ENCODE measurements at regions not wholly inside any gene's neighbourhood (a gene's known extent, or its start where the extent isn't known, plus 50 kb on each side); places are given as distances from the start of the nearest gene placed in this dataset.

- Histone ChIP-seq H3K9me3 (ENCODE audit: control insufficient read depth, insufficient read depth, low read length) (no peaks in the 10 kb centered on the region), H4K5ac (ENCODE audit: low read depth, low read length) (no peak overlapping the region), H2BK15ac (ENCODE audit: low read depth, low read length) (no peak overlapping the region), H3K79me1 (ENCODE audit: low read depth in 1 of 2, low read length in 2 of 2) (no peaks in the 10 kb centered on the region), H2AK9ac (replicated peaks; ENCODE audit: low read depth, low read length, poor library complexity) (no peak overlapping the region), H2BK120ac (ENCODE audit: low read depth, low read length) (no peak overlapping the region), H2BK20ac (ENCODE audit: low read depth, low read length) (no peak overlapping the region), H3K36me3 (ENCODE audit: control insufficient read depth, insufficient read depth, low read length) (no peaks in the 10 kb centered on the region), H3K18ac (ENCODE audit: low read depth, low read length) (no peak overlapping the region), H3K27ac (ENCODE audit: insufficient read depth, low read length) (no peak overlapping the region), H2AFZ (replicated peaks; ENCODE audit: low read length, poor library complexity) (no peak overlapping the region), H3K4me2 (ENCODE audit: low read depth, low read length) (no peak overlapping the region), H3K9ac (ENCODE audit: low read depth, low read length) (no peak overlapping the region), H3K4ac (ENCODE audit: low read depth, low read length) (no peak overlapping the region), H4K20me1 (ENCODE audit: insufficient read depth, low read length) (no peaks in the 10 kb centered on the region), H3K27me3 (ENCODE audit: control insufficient read depth, insufficient read depth, low read length) (no peaks in the 10 kb centered on the region; the same call in 1 of the 2 replicates), H3K23ac (ENCODE audit: low read depth, low read length) (no peak overlapping the region), H3K4me1 (ENCODE audit: control insufficient read depth, insufficient read depth, low read length) (no peaks in the 10 kb centered on the region), H3K4me3 (ENCODE audit: insufficient read depth, low read depth, low read length) (no peak overlapping the region), H4K8ac (ENCODE audit: low read depth in 2 of 2, low read length in 2 of 2) (no peak overlapping the region), H4K91ac (ENCODE audit: insufficient read depth, low read depth, low read length) (no peak overlapping the region), H2BK5ac (ENCODE audit: low read depth, low read length, poor library complexity, severe bottlenecking) (no peak overlapping the region), H3K9me1 (ENCODE audit: insufficient read depth, low read length) (no peaks in the 10 kb centered on the region), H3K56ac (ENCODE audit: extremely low read depth, insufficient read depth, low read length) (no peak overlapping the region), H2AK5ac (ENCODE audit: low read depth, low read length) (no peak overlapping the region), H3K14ac (replicated peaks; ENCODE audit: low read depth, low read length) (no peak overlapping the region)
- CTCF ChIA-PET = no interaction called here
- dilution Hi-C loops (cut with HindIII; ENCODE audit: low sequenced_read_pairs, unreplicated experiment) (no loop called here), intact Hi-C loops (cut with micrococcal nuclease) (no loop called here), in situ Hi-C loops (cut with MboI; ENCODE audit: low sequenced_read_pairs) (no loop called here)
- TF ChIP-seq FOS (IDR thresholded peaks at IDR 0.05; ENCODE audit: low read depth, low read length) = no peak
- TF ChIP-seq ELK1 (IDR thresholded peaks at IDR 0.05; ENCODE audit: borderline replicate concordance, low read depth, low read length) = no peak
- no peak for TF ChIP-seq RFX5 (IDR thresholded peaks at IDR 0.05; ENCODE audit: low read depth, low read length)
- TF ChIP-seq NFE2L2 (IDR thresholded peaks at IDR 0.05; ENCODE audit: low read depth, low read length) = no peak
- no peak for TF ChIP-seq MAFK (IDR thresholded peaks at IDR 0.05; ENCODE audit: low read depth, low read length)
- TF ChIP-seq MXI1 (IDR thresholded peaks at IDR 0.05; ENCODE audit: borderline replicate concordance, low read depth, low read length) = no peak
- no peak for TF ChIP-seq BHLHE40 (IDR thresholded peaks at IDR 0.05; ENCODE audit: low read depth, low read length)
- TF ChIP-seq MAZ (IDR thresholded peaks at IDR 0.05; ENCODE audit: borderline replicate concordance, low read depth, low read length) = no peak
- TF ChIP-seq USF2 (IDR thresholded peaks at IDR 0.05; ENCODE audit: low read depth, low read length) = no peak
- no peak for TF ChIP-seq SMC3 (IDR thresholded peaks at IDR 0.05; ENCODE audit: low read depth, low read length)
- TF ChIP-seq CHD1 (IDR thresholded peaks at IDR 0.05; ENCODE audit: low read depth, low read length) = no peak
- TF ChIP-seq POLR2A (IDR thresholded peaks at IDR 0.05; ENCODE audit: low read depth, low read length) = no peak
- TF ChIP-seq CEBPB (IDR thresholded peaks at IDR 0.05; ENCODE audit: low read depth, low read length) = no peak
- TF ChIP-seq CTCF (conservative IDR thresholded peaks at IDR 0.05; ENCODE audit: low read depth, low read length) = no peak
- TF ChIP-seq RCOR1 (IDR thresholded peaks at IDR 0.05; ENCODE audit: insufficient replicate concordance, low read length) = no peak
- no peak for TF ChIP-seq RAD21 (IDR thresholded peaks at IDR 0.05; ENCODE audit: low read length)
- ATAC-seq (ENCODE audit: low read depth) (no peak), DNase-seq (no peak)
- no TSS peak for BruUV-seq (replicated peaks)
- WGBS, 2 experiments (ENCODE audit: extremely low coverage in 2 of 2, insufficient read length in 1 of 2) = no CpG with 5 or more reads among the region's 1 CpG
- POLR2A ChIA-PET (ENCODE audit: unreplicated experiment) = no interaction called here
Observed at GRCh38 chr5:89129941-89130340, 247.0 kb upstream of the MEF2C start.
